ENCODE measurements at regions not wholly inside any gene's neighbourhood (a gene's known extent, or its start where the extent isn't known, plus 50 kb on each side); places are given as distances from the start of the nearest gene placed in this dataset.

DNA sequence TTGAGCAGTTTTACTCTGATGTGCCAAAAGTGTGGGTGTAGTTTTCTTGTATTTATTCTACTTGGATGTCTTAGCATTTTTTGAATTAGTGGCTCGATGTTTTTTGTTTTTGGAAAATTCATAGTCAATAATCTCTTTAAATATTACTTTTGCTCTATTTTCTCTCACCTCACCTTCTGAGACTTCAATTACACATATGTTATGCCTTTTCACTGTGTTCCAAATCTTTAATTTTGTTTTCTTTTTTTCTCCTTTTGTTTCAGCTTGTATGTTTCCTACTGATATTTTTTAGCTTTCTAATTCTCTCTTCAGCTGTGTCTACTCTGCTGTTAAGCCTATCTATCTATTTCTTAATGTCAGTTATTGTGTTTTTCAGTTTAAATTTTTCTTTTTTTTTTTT, 69.5 kb downstream of the ZNF503 start:
- TF ChIP-seq ELF4 (IDR thresholded peaks at IDR 0.05) = no peak
- no peak for TF ChIP-seq NFRKB (IDR thresholded peaks at IDR 0.05)
- no peak for TF ChIP-seq SP1 (IDR thresholded peaks at IDR 0.05)
- TF ChIP-seq, protein P1, sequence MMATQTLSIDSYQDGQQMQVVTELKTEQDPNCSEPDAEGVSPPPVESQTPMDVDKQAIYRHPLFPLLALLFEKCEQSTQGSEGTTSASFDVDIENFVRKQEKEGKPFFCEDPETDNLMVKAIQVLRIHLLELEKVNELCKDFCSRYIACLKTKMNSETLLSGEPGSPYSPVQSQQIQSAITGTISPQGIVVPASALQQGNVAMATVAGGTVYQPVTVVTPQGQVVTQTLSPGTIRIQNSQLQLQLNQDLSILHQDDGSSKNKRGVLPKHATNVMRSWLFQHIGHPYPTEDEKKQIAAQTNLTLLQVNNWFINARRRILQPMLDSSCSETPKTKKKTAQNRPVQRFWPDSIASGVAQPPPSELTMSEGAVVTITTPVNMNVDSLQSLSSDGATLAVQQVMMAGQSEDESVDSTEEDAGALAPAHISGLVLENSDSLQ (IDR thresholded peaks at IDR 0.05) = no peak
- no peak for TF ChIP-seq ARNT (IDR thresholded peaks at IDR 0.05)
- no peak for TF ChIP-seq FOXA1 (IDR thresholded peaks at IDR 0.05)
- TF ChIP-seq SUZ12 (IDR thresholded peaks at IDR 0.05) = no peak
- TF ChIP-seq BHLHE40 (IDR thresholded peaks at IDR 0.05; ENCODE audit: borderline replicate concordance) = no peak
